ENCODE measurements at regions not wholly inside any gene's neighbourhood (a gene's known extent, or its start where the extent isn't known, plus 50 kb on each side); places are given as distances from the start of the nearest gene placed in this dataset.

GRCh38 chr6:167476844-167477595, 152.1 kb downstream of the TTLL2 start:
- 69 to 84% methylated on average over 6 to 16 of the region's 16 CpGs for WGBS, 2 donors (ENCODE audit: low coverage in 1 of 2)
- Histone ChIP-seq H3K4me3 (no peak overlapping the region), H3K27me3 (no peaks in the 10 kb centered on the region), H3K27ac (no peak overlapping the region), H3K36me3 (no peaks in the 10 kb centered on the region), H3K9me3 (no peaks in the 10 kb centered on the region), H3K4me1 (peaks cover 0 to 8% (median 0%) of the 10 kb centered on the region in 4 donors)
- no peak for DNase-seq
- TF ChIP-seq POLR2A (IDR thresholded peaks at IDR 0.05) (no peak), POLR2AphosphoS5 (IDR thresholded peaks at IDR 0.05) (no peak), EP300 (IDR thresholded peaks at IDR 0.05; ENCODE audit: low read depth) (no peak)
- TF ChIP-seq, protein P1, sequence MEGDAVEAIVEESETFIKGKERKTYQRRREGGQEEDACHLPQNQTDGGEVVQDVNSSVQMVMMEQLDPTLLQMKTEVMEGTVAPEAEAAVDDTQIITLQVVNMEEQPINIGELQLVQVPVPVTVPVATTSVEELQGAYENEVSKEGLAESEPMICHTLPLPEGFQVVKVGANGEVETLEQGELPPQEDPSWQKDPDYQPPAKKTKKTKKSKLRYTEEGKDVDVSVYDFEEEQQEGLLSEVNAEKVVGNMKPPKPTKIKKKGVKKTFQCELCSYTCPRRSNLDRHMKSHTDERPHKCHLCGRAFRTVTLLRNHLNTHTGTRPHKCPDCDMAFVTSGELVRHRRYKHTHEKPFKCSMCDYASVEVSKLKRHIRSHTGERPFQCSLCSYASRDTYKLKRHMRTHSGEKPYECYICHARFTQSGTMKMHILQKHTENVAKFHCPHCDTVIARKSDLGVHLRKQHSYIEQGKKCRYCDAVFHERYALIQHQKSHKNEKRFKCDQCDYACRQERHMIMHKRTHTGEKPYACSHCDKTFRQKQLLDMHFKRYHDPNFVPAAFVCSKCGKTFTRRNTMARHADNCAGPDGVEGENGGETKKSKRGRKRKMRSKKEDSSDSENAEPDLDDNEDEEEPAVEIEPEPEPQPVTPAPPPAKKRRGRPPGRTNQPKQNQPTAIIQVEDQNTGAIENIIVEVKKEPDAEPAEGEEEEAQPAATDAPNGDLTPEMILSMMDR (IDR thresholded peaks at IDR 0.05) = no peak
- intact Hi-C loops (cut with DNase I; ENCODE audit: low total_unique reads) = no loop called here
- in situ Hi-C loops (cut with MboI; ENCODE audit: low pct_ligation_motif_present in 1 of 4, low pct_unique_long_range_greater_than_20kb in 1 of 4, low sequenced_read_pairs in 3 of 4) = no loop called here

GRCh38 chr6:167477688-167478087, 152.8 kb downstream of the TTLL2 start:
- intact Hi-C loops (cut with DNase I; ENCODE audit: low total_unique reads) (no loop called here), in situ Hi-C loops (cut with MboI; ENCODE audit: low pct_ligation_motif_present in 1 of 4, low pct_unique_long_range_greater_than_20kb in 1 of 4, low sequenced_read_pairs in 3 of 4) (no loop called here)
- Histone ChIP-seq H3K27ac (no peak overlapping the region), H3K36me3 (no peaks in the 10 kb centered on the region), H3K4me1 (peaks cover 0 to 8% (median 0%) of the 10 kb centered on the region in 4 donors), H3K9me3 (no peaks in the 10 kb centered on the region), H3K4me3 (no peak overlapping the region), H3K27me3 (no peaks in the 10 kb centered on the region)
- no peak for DNase-seq
- WGBS, 2 donors (ENCODE audit: low coverage in 1 of 2) = 70 to 87% methylated on average over 2 to 9 of the region's 9 CpGs
- TF ChIP-seq POLR2AphosphoS5 (IDR thresholded peaks at IDR 0.05) = no peak
- TF ChIP-seq, protein P1 (IDR thresholded peaks at IDR 0.05) = no peak
- TF ChIP-seq EP300 (IDR thresholded peaks at IDR 0.05; ENCODE audit: low read depth) = no peak
- TF ChIP-seq POLR2A (IDR thresholded peaks at IDR 0.05) = no peak

DNA sequence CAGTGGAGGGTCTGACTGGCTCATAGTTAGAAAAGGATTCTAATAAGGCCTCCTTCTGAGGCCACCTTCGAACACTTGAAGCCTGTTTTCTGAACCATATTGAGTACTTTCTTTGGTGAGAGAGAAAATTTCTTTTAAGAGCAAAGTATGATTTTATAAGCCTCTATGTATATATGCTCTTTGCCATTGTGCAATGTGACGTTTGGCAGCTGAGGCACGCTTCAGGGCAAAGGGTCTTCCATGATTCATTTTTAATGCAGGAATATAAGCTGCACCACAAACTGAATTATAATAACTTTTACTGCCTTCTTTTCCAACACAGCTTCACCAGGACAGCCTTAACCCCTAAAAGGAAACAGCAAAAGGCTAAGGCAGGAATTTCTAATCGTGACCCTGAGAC, 154.4 kb downstream of the TTLL2 start:
- Histone ChIP-seq H3K4me3 (no peak overlapping the region), H3K36me3 (no peaks in the 10 kb centered on the region), H3K9me3 (no peaks in the 10 kb centered on the region), H3K27ac (no peak overlapping the region), H3K4me1 (peaks cover 0 to 8% (median 0%) of the 10 kb centered on the region in 4 donors), H3K27me3 (no peaks in the 10 kb centered on the region)
- TF ChIP-seq POLR2AphosphoS5 (IDR thresholded peaks at IDR 0.05) (no peak), EP300 (IDR thresholded peaks at IDR 0.05; ENCODE audit: low read depth) (no peak), POLR2A (IDR thresholded peaks at IDR 0.05) (no peak)
- TF ChIP-seq, protein P1 (IDR thresholded peaks at IDR 0.05) = no peak
- intact Hi-C loops (cut with DNase I; ENCODE audit: low total_unique reads) = no loop called here
- 80 to 83% methylated on average over 3 to 4 of the region's 4 CpGs for WGBS, 2 donors (ENCODE audit: low coverage in 1 of 2)
- DNase-seq = no peak
- in situ Hi-C loops (cut with MboI; ENCODE audit: low pct_ligation_motif_present in 1 of 4, low pct_unique_long_range_greater_than_20kb in 1 of 4, low sequenced_read_pairs in 3 of 4) = no loop called here

DNA sequence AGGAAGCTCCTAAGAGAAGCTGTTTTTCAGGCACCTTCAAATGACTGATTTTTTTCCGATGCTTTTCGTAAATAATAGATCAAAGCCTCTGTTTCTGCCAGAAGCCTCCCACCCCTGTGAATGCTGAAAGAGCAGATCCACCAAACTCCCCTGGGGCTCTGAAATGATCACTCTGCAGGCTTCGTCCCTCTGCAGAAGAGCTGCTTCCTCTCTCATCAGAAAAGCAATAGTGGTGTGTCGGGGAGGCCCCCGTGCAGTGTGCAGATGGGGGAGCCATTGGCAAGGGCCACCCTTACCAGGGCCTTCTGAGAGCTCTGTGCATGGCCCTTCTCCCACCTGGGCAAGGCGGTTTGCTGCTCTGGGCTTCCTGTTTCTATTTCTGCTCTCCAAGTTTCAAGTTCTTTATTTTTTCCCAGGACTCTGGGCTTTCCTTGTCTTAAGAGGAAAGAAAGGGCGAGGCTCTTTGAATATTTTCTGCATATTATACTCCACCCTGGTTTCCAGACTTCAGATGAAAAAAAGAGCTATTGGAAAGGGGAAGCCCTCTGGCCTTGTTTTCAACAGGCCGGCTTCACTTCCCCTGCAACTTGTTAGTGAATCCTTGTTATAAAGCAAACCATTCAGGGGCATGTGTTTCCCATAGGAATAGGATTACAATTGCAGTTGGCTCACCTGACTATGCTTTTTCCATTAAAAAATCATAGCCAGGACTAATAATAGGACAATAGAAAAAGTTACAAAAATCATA, 155.2 kb downstream of the TTLL2 start:
- TF ChIP-seq, protein P1 (IDR thresholded peaks at IDR 0.05) = no peak
- TF ChIP-seq POLR2AphosphoS5 (IDR thresholded peaks at IDR 0.05) (no peak), POLR2A (IDR thresholded peaks at IDR 0.05) (no peak), EP300 (IDR thresholded peaks at IDR 0.05; ENCODE audit: low read depth) (no peak)
- no peak for DNase-seq
- no peaks in the 10 kb centered on the region for H3K9me3 ChIP-seq
- intact Hi-C loops (cut with DNase I; ENCODE audit: low total_unique reads) = no loop called here
- H3K27ac ChIP-seq = no peak overlapping the region
- WGBS, 2 donors (ENCODE audit: low coverage in 1 of 2) = 65 to 71% methylated on average over 2 to 8 of the region's 8 CpGs
- H3K4me1 ChIP-seq = peaks cover 0 to 8% (median 0%) of the 10 kb centered on the region in 4 donors
- in situ Hi-C loops (cut with MboI; ENCODE audit: low pct_ligation_motif_present in 1 of 4, low pct_unique_long_range_greater_than_20kb in 1 of 4, low sequenced_read_pairs in 3 of 4) = no loop called here
- no peak overlapping the region for H3K4me3 ChIP-seq
- H3K27me3 ChIP-seq = no peaks in the 10 kb centered on the region
- no peaks in the 10 kb centered on the region for H3K36me3 ChIP-seq
